ENCODE measurements at regions not wholly inside any gene's neighbourhood (a gene's known extent, or its start where the extent isn't known, plus 50 kb on each side); places are given as distances from the start of the nearest gene placed in this dataset.

- no peak for TF ChIP-seq CTCF (conservative IDR thresholded peaks at IDR 0.05; ENCODE audit: low read depth in 2 of 2)
- no peak for TF ChIP-seq EZH2 (IDR thresholded peaks at IDR 0.05; ENCODE audit: low read depth, unreplicated experiment)
- TF ChIP-seq POLR2AphosphoS5 (IDR thresholded peaks at IDR 0.05; ENCODE audit: low read depth): no peak
- TF ChIP-seq, protein P1, sequence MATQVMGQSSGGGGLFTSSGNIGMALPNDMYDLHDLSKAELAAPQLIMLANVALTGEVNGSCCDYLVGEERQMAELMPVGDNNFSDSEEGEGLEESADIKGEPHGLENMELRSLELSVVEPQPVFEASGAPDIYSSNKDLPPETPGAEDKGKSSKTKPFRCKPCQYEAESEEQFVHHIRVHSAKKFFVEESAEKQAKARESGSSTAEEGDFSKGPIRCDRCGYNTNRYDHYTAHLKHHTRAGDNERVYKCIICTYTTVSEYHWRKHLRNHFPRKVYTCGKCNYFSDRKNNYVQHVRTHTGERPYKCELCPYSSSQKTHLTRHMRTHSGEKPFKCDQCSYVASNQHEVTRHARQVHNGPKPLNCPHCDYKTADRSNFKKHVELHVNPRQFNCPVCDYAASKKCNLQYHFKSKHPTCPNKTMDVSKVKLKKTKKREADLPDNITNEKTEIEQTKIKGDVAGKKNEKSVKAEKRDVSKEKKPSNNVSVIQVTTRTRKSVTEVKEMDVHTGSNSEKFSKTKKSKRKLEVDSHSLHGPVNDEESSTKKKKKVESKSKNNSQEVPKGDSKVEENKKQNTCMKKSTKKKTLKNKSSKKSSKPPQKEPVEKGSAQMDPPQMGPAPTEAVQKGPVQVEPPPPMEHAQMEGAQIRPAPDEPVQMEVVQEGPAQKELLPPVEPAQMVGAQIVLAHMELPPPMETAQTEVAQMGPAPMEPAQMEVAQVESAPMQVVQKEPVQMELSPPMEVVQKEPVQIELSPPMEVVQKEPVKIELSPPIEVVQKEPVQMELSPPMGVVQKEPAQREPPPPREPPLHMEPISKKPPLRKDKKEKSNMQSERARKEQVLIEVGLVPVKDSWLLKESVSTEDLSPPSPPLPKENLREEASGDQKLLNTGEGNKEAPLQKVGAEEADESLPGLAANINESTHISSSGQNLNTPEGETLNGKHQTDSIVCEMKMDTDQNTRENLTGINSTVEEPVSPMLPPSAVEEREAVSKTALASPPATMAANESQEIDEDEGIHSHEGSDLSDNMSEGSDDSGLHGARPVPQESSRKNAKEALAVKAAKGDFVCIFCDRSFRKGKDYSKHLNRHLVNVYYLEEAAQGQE (IDR thresholded peaks at IDR 0.05; ENCODE audit: unreplicated experiment): no peak
- TF ChIP-seq EZH2phosphoT487 (IDR thresholded peaks at IDR 0.05; ENCODE audit: unreplicated experiment): no peak
- TF ChIP-seq ZNF114 (CRISPR knock-in tag; IDR thresholded peaks at IDR 0.05): no peak
- TF ChIP-seq, protein P2, sequence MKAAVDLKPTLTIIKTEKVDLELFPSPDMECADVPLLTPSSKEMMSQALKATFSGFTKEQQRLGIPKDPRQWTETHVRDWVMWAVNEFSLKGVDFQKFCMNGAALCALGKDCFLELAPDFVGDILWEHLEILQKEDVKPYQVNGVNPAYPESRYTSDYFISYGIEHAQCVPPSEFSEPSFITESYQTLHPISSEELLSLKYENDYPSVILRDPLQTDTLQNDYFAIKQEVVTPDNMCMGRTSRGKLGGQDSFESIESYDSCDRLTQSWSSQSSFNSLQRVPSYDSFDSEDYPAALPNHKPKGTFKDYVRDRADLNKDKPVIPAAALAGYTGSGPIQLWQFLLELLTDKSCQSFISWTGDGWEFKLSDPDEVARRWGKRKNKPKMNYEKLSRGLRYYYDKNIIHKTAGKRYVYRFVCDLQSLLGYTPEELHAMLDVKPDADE (IDR thresholded peaks at IDR 0.05): no peak
- TF ChIP-seq CREB1 (CRISPR knock-in tag; IDR thresholded peaks at IDR 0.05; ENCODE audit: low read depth): no peak
- no peak for TF ChIP-seq ZNF331 (CRISPR knock-in tag; IDR thresholded peaks at IDR 0.05; ENCODE audit: low read depth)
- no peak for TF ChIP-seq JUNB (IDR thresholded peaks at IDR 0.05; ENCODE audit: unreplicated experiment)
- TF ChIP-seq STAT1 (IDR thresholded peaks at IDR 0.05; ENCODE audit: unreplicated experiment): no peak
- TF ChIP-seq ZNF462 (CRISPR knock-in tag; IDR thresholded peaks at IDR 0.05): no peak
These were observed 708.3 kb downstream of the STIM2 start for GRCh38 chr4:27568952-27569319.
